GM21515 (cell line): ENCODE measurements at regions not wholly inside any gene's neighbourhood (a gene's known extent, or its start where the extent isn't known, plus 50 kb on each side); places are given as distances from the start of the nearest gene placed in this dataset.

Source experiments
- ATAC-seq: cut with Tn5 transposase; IDR thresholded peaks from one replicate; pipeline ENCODE4 v1.9.1; 2021; ENCODE audit not compliant: unreplicated experiment

DNA sequence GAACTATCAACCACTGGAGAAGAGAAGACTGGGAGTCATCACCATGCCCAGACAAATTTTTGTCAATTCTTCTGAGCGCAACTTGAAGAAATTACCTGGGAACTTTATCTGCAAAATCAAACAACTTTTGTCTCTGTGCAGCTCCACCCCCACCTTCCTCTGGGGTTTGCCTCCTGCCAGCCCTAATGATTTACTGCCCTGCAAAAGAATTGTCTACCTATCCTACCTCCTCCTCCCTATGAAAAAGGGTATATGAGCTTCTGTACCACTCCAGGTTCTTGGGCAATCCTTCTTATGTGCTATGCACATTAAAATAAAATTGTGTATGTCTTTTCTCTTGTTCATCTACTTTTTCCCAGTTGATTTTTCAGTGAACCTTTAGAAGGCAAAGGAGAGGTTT, 191.9 kb downstream of the URB2 start:
- ATAC-seq: no peak

DNA sequence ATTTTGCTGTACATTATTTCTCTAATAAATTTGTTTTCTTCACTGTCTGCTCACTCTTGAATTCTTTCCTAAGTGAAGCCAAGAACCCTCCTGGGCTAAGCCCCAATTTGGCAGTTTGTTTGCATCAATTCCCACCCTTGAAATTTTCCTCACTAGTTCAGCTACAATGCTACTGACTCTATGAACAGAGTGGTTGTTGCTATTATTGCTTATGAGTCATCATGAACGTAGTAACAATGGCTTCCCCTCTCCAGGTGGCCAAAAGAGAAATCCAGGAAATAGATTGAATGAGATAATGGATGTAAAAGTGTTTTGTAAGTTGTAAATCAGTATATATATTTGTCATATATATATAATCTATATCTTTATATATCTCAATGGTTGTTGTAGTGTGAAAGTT, 193.0 kb downstream of the URB2 start:
- no peak for ATAC-seq

DNA sequence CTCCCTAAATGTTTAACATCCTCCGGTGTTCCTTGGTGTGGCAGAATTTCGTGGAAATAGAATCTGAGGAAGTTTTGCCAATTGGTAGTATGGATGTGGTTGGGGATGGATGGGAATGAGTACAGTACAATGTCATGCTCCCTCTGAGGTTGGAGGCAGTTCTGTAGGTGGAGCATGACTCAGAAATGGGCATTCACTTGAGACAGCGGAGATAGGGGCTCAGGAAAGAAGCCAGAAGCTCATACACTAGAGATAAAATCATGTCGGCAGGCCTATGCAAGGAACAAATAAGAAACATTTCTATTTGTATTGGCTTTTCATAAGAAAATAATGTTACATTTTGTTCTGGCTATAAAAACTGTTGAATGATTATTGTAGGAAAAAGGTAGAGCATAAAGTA, 196.0 kb downstream of the URB2 start:
- ATAC-seq: no peak

DNA sequence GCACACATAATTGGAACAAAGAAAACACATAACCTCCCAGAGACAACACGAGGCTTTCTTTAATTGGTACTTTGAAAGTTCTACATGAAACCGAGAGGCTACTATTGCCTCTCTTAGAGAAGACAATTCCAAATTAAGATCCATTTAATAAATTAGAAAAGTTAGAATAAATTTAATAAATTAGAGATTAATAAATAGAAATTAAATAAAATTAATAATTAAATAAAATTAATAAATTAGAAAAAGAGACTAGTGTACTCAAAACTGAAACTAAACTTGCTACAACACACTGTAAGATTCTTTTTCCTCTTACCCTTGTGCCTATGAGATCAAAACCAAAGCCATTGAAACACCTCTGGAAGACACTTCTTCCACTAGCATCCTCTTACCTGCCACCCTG, 199.0 kb downstream of the URB2 start:
- no peak for ATAC-seq

DNA sequence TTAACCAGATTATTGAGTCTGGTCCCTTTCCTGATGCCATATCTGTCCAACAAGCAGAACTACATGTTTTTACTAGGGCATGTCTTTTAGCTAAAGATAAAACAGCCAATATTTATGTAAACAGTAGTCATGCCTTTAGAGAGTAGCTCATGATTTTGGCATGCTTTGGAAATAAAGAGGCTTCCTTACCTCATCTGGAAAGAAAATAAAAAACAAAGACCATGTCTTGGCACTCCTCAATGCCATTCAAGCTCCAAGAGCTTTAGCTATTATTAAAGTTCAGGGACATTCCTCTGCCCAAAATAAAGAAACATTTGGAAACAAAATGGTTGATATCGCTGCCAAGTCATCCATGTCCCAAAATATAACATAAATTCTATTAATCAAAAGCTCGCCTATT, 202.4 kb downstream of the URB2 start:
- ATAC-seq: no peak

DNA sequence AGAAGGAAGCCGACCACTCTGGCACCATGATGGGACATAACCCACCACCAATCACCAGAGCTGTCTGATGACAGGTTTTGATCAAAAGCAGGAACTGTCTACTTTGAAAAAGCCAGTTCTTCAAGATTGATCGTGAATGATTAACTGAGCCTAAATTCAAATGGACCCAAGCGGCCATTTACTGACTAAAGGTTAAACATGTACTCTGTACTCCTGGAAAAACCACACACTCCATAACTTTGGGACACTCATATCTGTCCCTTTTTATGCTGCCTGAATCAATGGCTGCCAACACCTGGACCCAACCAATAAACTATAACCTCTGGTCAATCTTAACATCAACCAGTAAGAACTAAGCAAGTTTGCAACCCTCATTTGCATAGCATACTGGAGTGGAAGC, 206.6 kb downstream of the URB2 start:
- no peak for ATAC-seq

DNA sequence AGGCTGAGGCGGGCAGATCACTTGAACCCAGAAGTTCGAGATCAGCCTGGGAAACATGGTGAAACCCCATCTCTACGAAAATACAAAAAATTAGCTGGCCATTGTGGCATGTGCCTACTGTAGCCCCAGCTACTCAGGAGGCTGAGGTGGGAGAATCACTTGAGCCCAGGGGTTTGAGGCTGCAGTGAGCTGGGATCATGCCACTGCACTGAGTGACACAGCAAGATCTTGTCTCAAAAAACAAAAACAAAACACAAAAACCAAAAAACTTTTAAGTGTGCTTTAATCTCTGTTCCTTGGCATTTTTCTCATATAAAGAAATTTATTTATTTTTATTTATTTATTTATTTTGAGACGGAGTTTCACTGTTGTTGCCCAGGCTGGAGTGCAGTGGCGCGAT, 208.2 kb downstream of the URB2 start:
- no peak for ATAC-seq

DNA sequence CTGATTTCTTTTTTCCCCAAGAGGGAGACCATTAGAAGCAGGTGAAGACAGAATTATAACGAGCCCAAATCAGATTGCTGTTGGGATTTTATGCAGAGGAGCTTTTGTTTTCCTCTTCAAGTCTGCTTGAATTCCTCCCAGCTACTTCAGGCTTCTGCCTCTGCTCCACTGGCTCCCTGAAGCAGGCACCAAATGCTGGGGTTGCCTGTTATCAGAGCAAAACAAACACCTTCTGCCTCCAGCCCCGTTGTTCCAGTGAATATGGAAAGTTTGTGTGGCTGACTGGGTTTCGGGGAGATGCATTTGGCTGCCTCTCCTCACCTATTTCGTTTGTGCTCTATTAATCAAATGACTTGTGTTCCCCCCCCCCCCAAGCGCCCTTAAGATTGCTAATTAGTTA, 209.2 kb downstream of the URB2 start:
- ATAC-seq: no peak

DNA sequence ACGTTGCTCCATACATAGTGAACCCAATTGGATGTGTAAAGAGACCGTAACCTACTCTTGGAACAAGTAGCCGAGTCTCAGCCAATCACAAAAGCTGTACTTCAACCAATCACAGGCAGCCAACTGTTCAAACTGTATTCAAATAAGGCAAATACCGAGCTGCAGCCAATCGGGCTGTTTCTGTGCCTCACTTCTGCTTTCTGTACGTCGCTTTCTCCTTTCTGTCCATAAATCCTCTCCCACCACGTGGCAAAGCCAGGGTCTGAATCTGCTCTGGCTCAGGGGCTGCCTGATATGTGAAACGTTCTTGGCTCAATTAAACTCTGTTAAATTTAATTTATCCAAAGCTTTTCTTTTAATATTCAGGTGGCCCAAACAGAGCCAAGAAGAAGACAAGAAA, 210.3 kb downstream of the URB2 start:
- ATAC-seq: no peak

DNA sequence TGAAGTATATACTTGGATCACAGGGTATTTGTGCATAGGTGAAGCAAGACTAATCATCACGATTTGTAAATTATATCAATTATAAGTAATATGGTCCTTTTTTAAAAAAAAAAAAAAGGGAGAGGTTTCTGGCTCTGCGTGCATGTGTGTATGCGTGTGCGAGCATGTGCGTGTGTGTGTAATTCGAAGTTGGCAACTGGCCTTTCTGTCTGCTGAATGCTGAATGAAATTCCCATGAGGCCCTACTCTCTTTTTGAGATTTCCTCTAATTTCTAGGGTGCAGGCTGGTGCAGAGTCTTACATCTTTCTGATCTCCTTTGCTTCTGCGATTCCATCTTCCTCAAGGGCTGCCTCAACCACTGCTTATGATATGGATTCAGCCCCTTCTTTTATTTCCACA, 212.2 kb downstream of the URB2 start:
- ATAC-seq: no peak

DNA sequence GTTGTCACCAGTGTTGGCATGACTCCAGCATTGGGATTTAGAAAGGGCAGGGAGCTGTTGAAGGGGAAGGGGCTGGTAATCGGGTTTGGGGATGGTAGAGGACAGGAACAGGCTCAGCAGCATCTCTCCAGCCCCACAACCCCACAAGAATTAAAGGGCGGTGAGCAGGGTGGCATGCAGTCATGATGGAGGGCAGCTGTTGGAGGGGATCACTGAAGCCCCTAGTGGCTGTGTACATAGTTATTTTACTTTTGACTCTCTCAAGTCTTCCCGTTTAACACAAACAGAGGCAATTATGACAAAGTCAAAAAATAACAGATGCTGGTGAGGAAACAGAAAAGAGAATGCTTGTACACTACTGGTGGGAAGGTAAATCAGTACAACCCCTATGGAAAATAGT, 213.8 kb downstream of the URB2 start:
- no peak for ATAC-seq

DNA sequence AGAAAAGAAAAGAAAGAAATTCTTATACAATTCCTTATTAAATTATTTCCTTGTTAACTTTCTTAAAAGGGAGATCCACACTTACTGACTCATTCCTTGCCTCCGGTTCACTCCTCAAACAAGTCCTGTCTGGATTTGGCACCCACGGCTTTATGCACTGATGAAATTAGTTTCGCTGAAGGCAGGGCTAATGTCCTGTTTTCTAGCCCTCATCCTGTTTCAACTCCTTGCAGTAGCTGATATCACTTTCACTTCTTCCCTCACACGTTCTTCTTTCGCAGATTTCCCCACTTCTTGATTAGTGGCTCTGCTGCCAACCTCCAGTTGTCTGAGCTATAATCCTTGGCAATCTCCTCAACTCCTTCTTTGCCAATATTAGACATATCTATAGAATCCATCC, 215.2 kb downstream of the URB2 start:
- ATAC-seq: no peak

DNA sequence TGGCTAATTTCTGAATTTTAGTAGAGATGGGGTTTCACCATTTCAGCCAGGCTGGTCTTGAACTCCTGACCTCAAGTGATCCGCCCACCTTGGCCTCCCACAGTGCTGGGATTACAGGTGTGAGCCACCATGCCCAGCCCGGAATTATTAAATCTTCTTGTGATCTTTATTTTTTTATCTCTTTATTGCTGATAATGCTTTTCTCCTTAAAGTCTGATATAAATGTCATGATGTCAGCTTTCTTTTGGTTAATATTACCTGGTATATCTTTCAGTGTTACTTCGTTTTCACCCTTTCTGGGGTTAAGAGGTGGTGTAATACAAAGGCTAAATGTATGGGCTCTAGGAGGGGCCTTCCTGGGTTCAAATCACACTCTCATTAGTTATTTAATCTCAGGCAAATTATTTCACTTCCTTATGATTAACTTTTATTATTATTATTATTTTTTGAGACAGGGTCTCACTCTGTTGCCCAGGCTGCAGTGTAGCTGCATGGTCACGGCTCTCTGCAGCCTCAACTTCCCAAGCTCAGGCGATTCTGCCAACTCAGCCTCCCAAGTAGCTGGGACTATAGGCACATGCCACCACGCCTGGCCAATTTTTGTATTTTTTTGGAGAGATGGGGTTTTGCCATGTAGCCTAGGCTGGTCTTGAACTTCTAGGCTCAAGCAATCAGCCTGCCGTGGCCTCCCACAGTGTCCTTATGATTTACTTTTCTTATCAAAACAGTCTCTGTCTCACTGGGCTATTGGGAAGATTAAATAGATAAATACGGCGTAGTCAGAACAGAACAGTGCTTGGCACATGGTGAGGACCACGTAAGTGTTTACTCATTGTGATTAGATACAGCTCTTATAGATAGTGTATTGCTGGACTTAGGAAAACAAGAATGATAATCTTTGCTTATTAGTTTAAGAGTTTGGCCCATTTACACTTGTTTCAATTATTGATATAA, 216.5 kb downstream of the URB2 start:
- no peak for ATAC-seq

DNA sequence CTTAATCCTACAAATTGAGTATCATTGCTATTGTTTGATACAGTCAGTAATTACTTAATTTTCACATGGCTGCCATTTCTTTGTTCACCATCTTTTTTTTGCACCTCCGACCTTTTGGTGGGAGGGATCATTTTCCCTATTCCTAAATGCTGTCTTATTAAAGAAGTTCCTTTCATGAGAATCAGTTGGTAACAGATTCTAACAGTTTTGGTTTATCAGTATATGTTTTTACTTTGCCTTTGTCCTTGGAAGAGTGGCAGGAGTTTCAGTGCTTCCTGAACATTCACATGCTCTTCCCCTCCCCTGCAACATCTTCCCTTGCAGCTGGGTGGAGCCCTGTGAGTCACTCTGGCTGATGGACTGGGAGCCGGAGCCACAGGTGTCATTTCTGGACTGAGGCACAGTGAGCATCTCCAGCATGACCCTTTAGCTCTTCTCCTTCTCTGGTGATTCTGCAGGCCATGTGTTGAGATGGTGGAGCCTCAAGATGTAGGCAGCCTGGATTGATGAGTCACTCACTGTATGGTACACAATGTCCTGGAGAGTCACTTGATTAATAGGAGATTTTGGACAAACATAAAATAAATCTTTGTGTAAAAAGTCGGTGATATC, 217.7 kb downstream of the URB2 start:
- no peak for ATAC-seq

DNA sequence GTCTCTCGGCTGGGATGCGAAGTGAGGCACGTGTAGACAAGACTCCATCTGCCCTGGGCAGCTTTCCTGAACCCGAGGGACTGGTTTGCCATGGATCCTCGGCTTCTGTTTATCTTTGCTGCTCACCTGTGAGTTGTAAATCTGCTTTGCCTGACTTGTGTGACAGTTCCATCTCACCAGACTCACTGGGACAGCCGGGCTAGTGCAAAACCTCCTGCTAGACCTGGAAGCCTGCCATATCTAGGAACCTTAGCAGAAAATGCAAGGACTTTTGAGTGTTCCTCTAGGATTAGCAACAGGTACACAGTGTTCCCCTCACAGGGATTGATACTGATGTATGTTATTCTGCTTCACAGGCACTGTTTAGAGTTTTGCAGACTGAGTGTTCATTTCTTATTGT, 218.6 kb downstream of the URB2 start:
- no peak for ATAC-seq

DNA sequence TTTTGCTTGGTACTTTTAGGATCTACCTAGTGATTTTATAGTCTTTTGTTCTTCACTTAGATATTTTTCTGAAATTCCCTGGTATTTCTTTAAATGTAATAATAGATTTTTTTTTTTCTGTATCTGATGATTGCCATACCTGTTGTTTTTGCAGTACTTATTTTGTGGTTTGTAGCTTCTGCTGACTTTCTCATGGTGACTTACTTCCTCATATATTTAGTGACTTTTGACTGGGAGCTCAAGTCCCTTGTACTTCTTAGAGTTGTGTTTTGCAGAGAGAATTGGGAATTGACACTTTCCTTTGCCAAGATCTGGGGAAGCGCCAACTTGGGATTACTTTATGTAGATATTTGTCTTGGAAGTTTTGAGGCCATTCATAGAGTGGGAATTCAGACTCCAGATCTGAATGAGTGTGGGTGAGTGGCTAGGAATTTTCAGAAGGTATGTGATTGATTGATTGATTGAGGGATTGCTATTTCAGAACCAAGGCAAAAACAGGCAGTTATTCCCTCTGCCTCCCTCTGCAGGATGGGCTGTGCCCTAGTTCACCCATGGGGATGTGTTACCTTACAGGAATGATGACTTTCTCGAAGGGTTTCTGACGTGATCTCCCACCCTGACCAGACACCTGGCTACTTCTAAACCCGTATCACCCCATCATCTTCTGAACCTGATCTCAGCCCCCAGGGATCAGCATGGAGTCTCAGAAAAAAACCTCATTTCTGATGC, 219.5 kb downstream of the URB2 start:
- no peak for ATAC-seq

DNA sequence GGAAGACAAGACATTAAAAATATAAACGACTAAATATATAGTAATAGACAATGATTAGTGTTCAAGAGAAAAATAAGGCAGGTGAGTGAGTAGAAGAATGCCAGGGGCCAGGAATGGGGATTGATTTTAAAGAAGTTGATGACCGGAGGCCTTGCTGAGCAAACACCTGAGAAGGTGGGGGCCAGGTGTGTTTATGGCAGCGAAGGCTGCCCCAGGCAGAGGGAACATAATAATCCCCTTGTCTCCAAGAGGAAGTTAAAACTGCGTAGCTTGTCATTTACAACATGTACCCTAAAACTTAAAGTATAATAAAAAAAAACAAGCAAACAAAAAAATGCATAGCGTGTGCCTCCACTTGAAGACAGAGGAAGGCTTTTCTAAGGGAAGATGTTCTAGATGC, 220.3 kb downstream of the URB2 start:
- no peak for ATAC-seq

DNA sequence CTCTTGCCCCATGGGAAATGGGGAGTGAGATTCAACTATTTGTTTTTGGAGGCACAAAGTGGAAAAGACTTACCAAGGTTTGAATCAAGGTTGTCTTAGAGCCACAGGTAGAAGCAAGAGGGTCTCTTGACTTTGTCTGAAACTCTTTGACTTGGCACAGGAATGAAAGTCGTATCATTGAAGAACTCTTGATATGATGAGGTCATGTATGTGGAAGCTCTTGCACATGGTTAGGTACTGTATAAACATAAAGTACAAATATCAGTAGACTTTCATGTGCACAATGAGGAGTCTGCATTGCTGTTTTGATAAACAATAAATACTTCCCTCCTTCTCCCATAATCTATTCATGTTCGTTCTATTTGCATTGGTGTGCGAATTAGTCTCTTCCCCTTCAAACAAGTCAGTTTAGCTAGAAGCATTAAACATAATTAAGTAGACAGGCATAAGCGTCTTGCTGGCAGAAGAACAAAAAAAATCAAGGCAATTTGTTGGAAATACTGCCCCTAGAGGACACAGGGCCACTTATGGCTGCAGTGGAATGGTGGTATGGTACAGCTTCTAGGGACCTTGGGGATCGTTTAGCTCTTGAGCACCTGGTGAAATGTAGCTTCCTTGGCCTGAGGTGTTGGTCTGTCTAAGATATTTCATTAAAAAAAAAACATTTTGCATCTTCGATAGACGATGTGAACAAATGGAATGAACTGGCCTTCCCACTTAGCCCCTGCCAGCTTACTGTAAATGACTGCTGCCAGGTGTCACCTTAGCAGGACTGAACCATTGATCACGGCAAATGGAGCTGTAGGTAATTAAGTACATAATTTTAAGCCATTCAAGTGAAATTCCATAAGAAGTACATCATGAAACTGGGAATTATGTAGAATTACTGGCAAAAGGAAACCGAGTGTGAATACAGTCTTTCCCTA, 218.0 kb upstream of the GALNT2 start:
- no peak for ATAC-seq

DNA sequence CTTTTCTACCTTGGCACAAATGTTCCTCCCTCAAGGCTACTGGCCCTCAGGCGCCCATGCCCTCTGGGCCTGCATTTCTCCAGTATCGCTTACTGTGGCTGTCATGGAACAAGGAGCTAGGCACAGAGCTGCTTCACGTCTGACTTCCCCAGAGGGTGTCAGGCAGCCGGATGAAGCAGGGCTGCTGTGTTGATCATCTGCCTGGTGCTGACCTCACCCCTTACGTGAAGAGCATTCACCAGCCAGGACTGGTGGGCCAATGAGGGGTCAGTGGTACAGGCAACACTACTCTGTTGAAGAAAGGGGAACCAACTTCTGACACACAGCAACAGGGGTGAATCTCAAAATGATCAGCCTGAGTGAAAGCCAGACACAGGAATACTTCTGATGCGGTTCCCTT, 215.5 kb upstream of the GALNT2 start:
- no peak for ATAC-seq

DNA sequence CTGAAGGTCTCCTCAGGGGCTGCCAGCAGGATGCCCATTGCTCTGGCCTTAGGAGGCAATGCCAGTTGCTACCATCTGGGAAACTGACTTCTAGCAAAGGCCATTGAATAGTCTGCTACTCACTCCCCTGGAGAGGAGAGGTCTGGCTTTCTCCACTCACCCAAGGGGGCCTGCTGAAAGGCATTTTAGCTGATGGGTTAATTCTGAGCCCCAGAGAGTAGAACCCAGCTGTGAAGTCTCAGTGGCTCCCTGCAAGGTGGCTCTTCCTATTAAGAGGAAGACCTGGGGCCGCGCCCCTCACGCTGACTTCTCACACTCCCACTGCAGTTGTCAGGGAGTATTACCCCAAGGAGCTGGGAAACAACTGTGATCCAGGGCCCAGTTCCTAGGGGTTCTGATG, 213.3 kb upstream of the GALNT2 start:
- ATAC-seq: no peak

DNA sequence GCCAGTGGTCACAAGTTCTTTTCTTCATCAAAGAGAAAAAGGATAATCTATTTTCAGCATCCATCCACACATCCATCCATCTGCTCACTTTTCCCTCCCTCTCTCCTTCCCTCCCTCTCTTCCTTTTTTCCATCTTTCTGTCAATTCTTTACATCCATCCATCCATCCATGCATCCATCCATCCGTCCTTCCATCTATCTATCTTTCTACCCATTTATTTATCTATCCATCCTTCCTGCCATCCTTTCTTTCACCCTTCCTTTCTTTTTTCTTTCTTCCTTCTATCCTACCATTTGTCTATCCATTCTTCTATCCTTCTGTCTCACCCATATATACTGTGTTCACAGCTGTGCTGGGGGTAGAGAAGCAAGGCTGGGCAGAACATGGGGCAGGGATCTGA, 212.4 kb upstream of the GALNT2 start:
- no peak for ATAC-seq
